DND-41 (cell line): ENCODE measurements at regions not wholly inside any gene's neighbourhood (a gene's known extent, or its start where the extent isn't known, plus 50 kb on each side); places are given as distances from the start of the nearest gene placed in this dataset.

Source experiments
- CTCF ChIP-seq: IDR thresholded peaks from 2 replicates; pipeline ENCODE4 v1.5.1; 2012; ENCODE audit warnings: borderline replicate concordance, low read length, moderate library complexity, mild to moderate bottlenecking; ENCODE audit not compliant: poor library complexity, severe bottlenecking; ENCODE audit errors: extremely low read depth
- EZH2 ChIP-seq: IDR thresholded peaks from 3 replicates; pipeline ENCODE4 v1.6.1; 2012; ENCODE audit warnings: borderline replicate concordance, low read depth, mild to moderate bottlenecking, moderate library complexity, low read length, inconsistent platforms; ENCODE audit not compliant: severe bottlenecking

GRCh38 chr5:66345281-66345680, 201.2 kb downstream of the SREK1 start:
- no peak for TF ChIP-seq CTCF
- TF ChIP-seq EZH2: no peak
